PC-3 (cell line): ENCODE measurements at regions not wholly inside any gene's neighbourhood (a gene's known extent, or its start where the extent isn't known, plus 50 kb on each side); places are given as distances from the start of the nearest gene placed in this dataset.

Experiments
- ATAC-seq: fragments of 200-7000 bp; cut with Tn5 transposase; 2 replicates; pipeline ENCODE4 v1.9.1; 2020; ENCODE audit warnings: mild to moderate bottlenecking, moderate library complexity
- BruUV-seq: library from RNA; stranded (reverse); fragments of 400-500 nt; replicated peaks from 2 replicates; lab custom pipeline; 2021; lab: Mats Ljungman, UMichigan
- CTCF ChIA-PET: fragments of 300-600 bp; sonication (Branson Sonifier 250); formaldehyde crosslinking; loops from one replicate; lab custom pipeline; 2022; ENCODE audit warnings: antibody characterized with exemption; lab: Charles Lee
- POLR2A ChIA-PET: fragments of 300-600 bp; sonication (Branson Sonifier 250); formaldehyde crosslinking; loops from one replicate; lab custom pipeline; 2022; ENCODE audit warnings: antibody characterized with exemption; ENCODE audit not compliant: unreplicated experiment; lab: Charles Lee
- DNase-seq: peaks from one replicate; pipeline ENCODE4 v3.0.0-alpha.2; 2015
- H2AFZ ChIP-seq: fragments of 300-600 bp; sonication (generic); 2 replicates; pipeline ENCODE4 v1.6.0; 2016; ENCODE audit warnings: antibody characterized with exemption, low read length
- H3F3A ChIP-seq: fragments of 300-600 bp; sonication (generic); one replicate; pipeline ENCODE4 v1.6.0; 2017; ENCODE audit warnings: antibody characterized with exemption, low read length, control low read depth, mild to moderate bottlenecking; ENCODE audit not compliant: unreplicated experiment
- H3K27ac ChIP-seq: fragments of 300-600 bp; sonication (generic); 2 replicates; pipeline ENCODE4 v1.5.1; 2016; ENCODE audit warnings: mild to moderate bottlenecking, low read length
- H3K27me3 ChIP-seq: fragments of 300-600 bp; sonication (generic); 2 replicates; pipeline ENCODE4 v1.6.1; 2016; ENCODE audit warnings: low read length, mixed read lengths
- H3K36me3 ChIP-seq: fragments of 300-600 bp; sonication (generic); 2 replicates; pipeline ENCODE4 v1.6.1; 2016; ENCODE audit warnings: low read depth, mixed run types, low read length, mixed read lengths
- H3K4me1 ChIP-seq: fragments of 300-600 bp; sonication (generic); 2 replicates; pipeline ENCODE4 v1.5.1; 2016; ENCODE audit warnings: low read length; ENCODE audit not compliant: insufficient read depth
- H3K4me2 ChIP-seq: fragments of 300-600 bp; sonication (generic); 2 replicates; pipeline ENCODE4 v1.6.0; 2016; ENCODE audit warnings: low read length
- H3K4me3 ChIP-seq: fragments of 300-600 bp; sonication (generic); 2 replicates; pipeline ENCODE4 v1.5.1; 2016; ENCODE audit warnings: mild to moderate bottlenecking, low read length, mixed read lengths
- H3K79me2 ChIP-seq: fragments of 300-600 bp; sonication (generic); 2 replicates; pipeline ENCODE4 v1.6.1; 2017; ENCODE audit warnings: low read length, mixed read lengths
- H3K9ac ChIP-seq: fragments of 300-600 bp; sonication (generic); 2 replicates; pipeline ENCODE4 v1.6.0; 2016; ENCODE audit warnings: mild to moderate bottlenecking, low read length
- H3K9me2 ChIP-seq: fragments of 300-600 bp; sonication (generic); replicated peaks from 2 replicates; pipeline ENCODE4 v1.6.1; 2016; ENCODE audit warnings: mixed run types, low read length, mixed read lengths
- H3K9me3 ChIP-seq: fragments of 300-600 bp; sonication (generic); 2 replicates; pipeline ENCODE4 v1.6.1; 2016; ENCODE audit warnings: low read length, mixed read lengths
- H4K20me1 ChIP-seq: fragments of 300-600 bp; sonication (generic); 2 replicates; pipeline ENCODE4 v1.6.1; 2016; ENCODE audit warnings: low read length, mixed read lengths
- EZH2 ChIP-seq: fragments of 300-600 bp; sonication (generic); IDR thresholded peaks from one replicate; pipeline ENCODE4 v1.6.1; 2017; ENCODE audit warnings: antibody characterized with exemption, mild to moderate bottlenecking, low read length; ENCODE audit not compliant: unreplicated experiment
- EZH2phosphoT487 ChIP-seq: fragments of 300-600 bp; sonication (generic); IDR thresholded peaks from 2 replicates; pipeline ENCODE4 v1.6.1; 2018; ENCODE audit warnings: mild to moderate bottlenecking, antibody characterized with exemption, low read length, borderline replicate concordance
- intact Hi-C: fragments of 100-400 bp; cut with micrococcal nuclease; formaldehyde crosslinking; loops from 2 replicates; pipeline ENCODE4 v1.9.0; 2023
- TF ChIP-seq, protein P1 (sequence below): fragments of 300-600 bp; sonication (generic); conservative IDR thresholded peaks from 2 replicates; pipeline ENCODE4 v1.5.1; 2017; ENCODE audit warnings: antibody characterized with exemption, low read depth, mild to moderate bottlenecking, low read length

DNA sequence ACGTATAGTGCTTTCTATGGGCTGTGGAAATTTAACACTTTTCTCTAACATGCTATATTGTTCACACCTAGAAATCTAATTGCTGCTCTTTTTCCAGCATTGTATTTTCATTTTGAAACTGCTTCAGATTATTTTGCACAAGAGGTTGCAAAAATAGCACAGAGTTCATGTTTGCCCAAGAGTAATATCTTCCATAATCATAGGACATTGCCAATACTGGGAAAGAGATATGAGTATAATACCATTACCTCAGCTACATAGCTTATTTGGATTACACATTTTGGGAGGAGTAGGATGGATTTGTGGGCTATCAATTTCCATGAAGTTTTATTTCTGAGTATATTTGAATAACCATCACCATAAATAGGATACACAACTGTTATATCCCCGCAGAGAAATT lies 717.1 kb downstream of the CDH9 start:
- no TSS peak for BruUV-seq
- DNase-seq, result no peak
- Histone ChIP-seq H3K9me3 (no peaks in the 10 kb centered on the region), H3K36me3 (no peaks in the 10 kb centered on the region), H3K9me2 (no peaks in the 10 kb centered on the region), H3K4me2 (no peak overlapping the region), H3K27ac (no peak overlapping the region), H3K4me1 (no peaks in the 10 kb centered on the region), H2AFZ (no peak overlapping the region), H4K20me1 (no peaks in the 10 kb centered on the region), H3K27me3 (no peaks in the 10 kb centered on the region), H3K9ac (no peak overlapping the region), H3F3A (no peaks in the 10 kb centered on the region), H3K4me3 (no peak overlapping the region), H3K79me2 (no peaks in the 10 kb centered on the region)
- no peak for ATAC-seq
- CTCF ChIA-PET, result no interaction called here
- intact Hi-C loops, result no loop called here
- POLR2A ChIA-PET, result no interaction called here
- TF ChIP-seq EZH2, result no peak
- TF ChIP-seq, protein P1, sequence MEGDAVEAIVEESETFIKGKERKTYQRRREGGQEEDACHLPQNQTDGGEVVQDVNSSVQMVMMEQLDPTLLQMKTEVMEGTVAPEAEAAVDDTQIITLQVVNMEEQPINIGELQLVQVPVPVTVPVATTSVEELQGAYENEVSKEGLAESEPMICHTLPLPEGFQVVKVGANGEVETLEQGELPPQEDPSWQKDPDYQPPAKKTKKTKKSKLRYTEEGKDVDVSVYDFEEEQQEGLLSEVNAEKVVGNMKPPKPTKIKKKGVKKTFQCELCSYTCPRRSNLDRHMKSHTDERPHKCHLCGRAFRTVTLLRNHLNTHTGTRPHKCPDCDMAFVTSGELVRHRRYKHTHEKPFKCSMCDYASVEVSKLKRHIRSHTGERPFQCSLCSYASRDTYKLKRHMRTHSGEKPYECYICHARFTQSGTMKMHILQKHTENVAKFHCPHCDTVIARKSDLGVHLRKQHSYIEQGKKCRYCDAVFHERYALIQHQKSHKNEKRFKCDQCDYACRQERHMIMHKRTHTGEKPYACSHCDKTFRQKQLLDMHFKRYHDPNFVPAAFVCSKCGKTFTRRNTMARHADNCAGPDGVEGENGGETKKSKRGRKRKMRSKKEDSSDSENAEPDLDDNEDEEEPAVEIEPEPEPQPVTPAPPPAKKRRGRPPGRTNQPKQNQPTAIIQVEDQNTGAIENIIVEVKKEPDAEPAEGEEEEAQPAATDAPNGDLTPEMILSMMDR, result no peak
- TF ChIP-seq EZH2phosphoT487, result no peak

DNA sequence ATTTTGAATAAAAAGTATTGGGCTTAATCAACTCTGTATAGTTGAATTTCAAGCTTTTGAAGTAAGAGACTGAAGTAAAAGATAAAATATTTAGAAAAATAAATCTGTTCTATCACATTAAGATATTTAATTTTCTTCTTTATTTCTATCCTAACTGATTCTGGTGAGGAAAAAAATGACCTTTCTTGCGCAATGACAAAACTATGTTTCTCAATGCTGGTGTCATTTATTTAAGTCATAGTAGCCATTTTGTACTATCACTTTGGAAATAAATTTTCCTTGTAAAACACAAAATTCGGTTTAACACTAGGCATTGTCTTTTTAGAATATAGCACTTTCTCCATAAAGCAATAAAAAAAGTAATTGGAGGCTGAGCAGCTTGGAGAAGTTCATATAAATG lies 728.0 kb downstream of the CDH9 start:
- Histone ChIP-seq H2AFZ (0 out of 2 replicates have a peak overlapping the region, but pooled peaks have one; percentile 22), H3F3A (no peaks in the 10 kb centered on the region), H3K9me2 (no peaks in the 10 kb centered on the region), H3K27me3 (no peaks in the 10 kb centered on the region), H3K36me3 (no peaks in the 10 kb centered on the region), H3K4me3 (no peak overlapping the region), H3K79me2 (no peaks in the 10 kb centered on the region), H3K4me1 (no peaks in the 10 kb centered on the region), H3K27ac (no peak overlapping the region), H4K20me1 (no peaks in the 10 kb centered on the region), H3K9me3 (no peaks in the 10 kb centered on the region), H3K9ac (no peak overlapping the region), H3K4me2 (no peak overlapping the region)
- ATAC-seq (no peak), DNase-seq (no peak)
- intact Hi-C loops, result no loop called here
- ChIA-PET POLR2A (no interaction called here), CTCF (no interaction called here)
- no TSS peak for BruUV-seq
- TF ChIP-seq, protein P1, result no peak
- TF ChIP-seq EZH2, result no peak
- no peak for TF ChIP-seq EZH2phosphoT487

DNA sequence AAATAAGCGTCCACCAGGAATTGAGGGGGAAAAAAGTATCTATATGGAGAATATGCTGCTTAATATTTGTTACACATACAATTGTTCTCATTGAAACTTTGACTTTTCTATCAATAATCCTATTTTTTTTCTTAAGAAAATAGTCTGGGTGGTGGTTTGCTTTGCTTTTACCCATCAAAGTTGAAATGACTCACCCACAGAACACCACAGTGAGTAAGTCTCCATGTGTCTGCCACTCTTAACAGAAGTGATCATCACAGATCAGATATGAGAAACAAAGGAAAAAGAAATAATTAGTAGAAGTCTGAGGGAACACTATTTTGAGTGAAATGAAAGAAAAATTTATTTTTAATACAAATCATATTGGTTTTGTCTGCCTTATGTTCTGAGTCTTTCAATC lies 742.8 kb downstream of the CDH9 start:
- POLR2A ChIA-PET, result no interaction called here

More for the DNA sequence above, 742.8 kb downstream of the CDH9 start:
- Histone ChIP-seq H3F3A (no peaks in the 10 kb centered on the region), H3K4me2 (no peak overlapping the region), H3K9me2 (no peaks in the 10 kb centered on the region), H3K79me2 (no peaks in the 10 kb centered on the region), H2AFZ (no peak overlapping the region), H4K20me1 (no peaks in the 10 kb centered on the region), H3K27me3 (no peaks in the 10 kb centered on the region), H3K27ac (peak overlapping the region; percentile 2; the same call in 1 of the 2 replicates), H3K9ac (no peak overlapping the region), H3K4me3 (no peak overlapping the region), H3K9me3 (no peaks in the 10 kb centered on the region), H3K36me3 (no peaks in the 10 kb centered on the region), H3K4me1 (peaks cover 8% of the 10 kb centered on the region; the same call in 1 of the 2 replicates)
- ATAC-seq (peak; percentile 92), DNase-seq (peak; percentile 47)
- TF ChIP-seq EZH2 (no peak), EZH2phosphoT487 (no peak)
- intact Hi-C loops, result no loop called here
- no TSS peak for BruUV-seq
- CTCF ChIA-PET, result no interaction called here
